ENCODE measurements at regions not wholly inside any gene's neighbourhood (a gene's known extent, or its start where the extent isn't known, plus 50 kb on each side); places are given as distances from the start of the nearest gene placed in this dataset.

GRCh38 chr1:219741011-219741970, 128.4 kb upstream of the ZC3H11B start:
- no peak for DNase-seq (ENCODE audit: low read depth in 2 of 2)
- Histone ChIP-seq H2AFZ (ENCODE audit: low read length) (no peak overlapping the region), H3K4me3 (replicated peaks in 1 of 4; ENCODE audit: control extremely low read depth in 1 of 4, insufficient read depth in 1 of 4, low read depth in 3 of 4, low read length in 4 of 4) (no peak overlapping the region)

GRCh38 chr1:219733511-219734174, 120.7 kb upstream of the ZC3H11B start:
- no peak for DNase-seq (ENCODE audit: low read depth in 2 of 2)
- TF ChIP-seq EZH2 (IDR thresholded peaks at IDR 0.05; ENCODE audit: low read length, missing control alignments) (no peak), CTCF (conservative IDR thresholded peaks at IDR 0.05 in 1 of 2, IDR thresholded peaks at IDR 0.05 in 1 of 2; ENCODE audit: low read depth in 1 of 2, low read length in 2 of 2) (no peak)
- Histone ChIP-seq H3K27me3 (ENCODE audit: control insufficient read depth, insufficient read depth, low read length) (no peaks in the 10 kb centered on the region), H2AFZ (ENCODE audit: low read length) (no peak overlapping the region), H3K79me2 (ENCODE audit: control insufficient read depth, insufficient read depth, low read length) (no peaks in the 10 kb centered on the region), H4K20me1 (ENCODE audit: control insufficient read depth, extremely low read depth, insufficient read depth, low read length) (no peaks in the 10 kb centered on the region), H3K9ac (ENCODE audit: insufficient read depth, low read length) (no peak overlapping the region), H3K36me3 (ENCODE audit: control insufficient read depth, insufficient read depth, low read length) (no peaks in the 10 kb centered on the region), H3K4me3 (replicated peaks in 1 of 4; ENCODE audit: control extremely low read depth in 1 of 4, insufficient read depth in 1 of 4, low read depth in 3 of 4, low read length in 4 of 4) (no peak overlapping the region), H3K4me2 (ENCODE audit: extremely low read depth, insufficient read depth, low read length) (no peak overlapping the region), H3K27ac (ENCODE audit: insufficient read depth, low read length) (no peak overlapping the region), H3K9me3 (ENCODE audit: control insufficient read depth, insufficient read depth, low read depth, low read length) (no peaks in the 10 kb centered on the region), H3K4me1 (ENCODE audit: control insufficient read depth, extremely low read depth, insufficient read depth, low read length) (no peaks in the 10 kb centered on the region)

More at GRCh38 chr1:219741011-219741970, 128.4 kb upstream of the ZC3H11B start:
- no peaks in the 10 kb centered on the region for H3K79me2 ChIP-seq (ENCODE audit: control insufficient read depth, insufficient read depth, low read length)
- H3K27me3 ChIP-seq (ENCODE audit: control insufficient read depth, insufficient read depth, low read length) = no peaks in the 10 kb centered on the region
- no peak overlapping the region for H3K9ac ChIP-seq (ENCODE audit: insufficient read depth, low read length)
- no peaks in the 10 kb centered on the region for H4K20me1 ChIP-seq (ENCODE audit: control insufficient read depth, extremely low read depth, insufficient read depth, low read length)
- no peaks in the 10 kb centered on the region for H3K9me3 ChIP-seq (ENCODE audit: control insufficient read depth, insufficient read depth, low read depth, low read length)
- no peak overlapping the region for H3K27ac ChIP-seq (ENCODE audit: insufficient read depth, low read length)
- H3K36me3 ChIP-seq (ENCODE audit: control insufficient read depth, insufficient read depth, low read length) = no peaks in the 10 kb centered on the region
- no peaks in the 10 kb centered on the region for H3K4me1 ChIP-seq (ENCODE audit: control insufficient read depth, extremely low read depth, insufficient read depth, low read length)
- TF ChIP-seq EZH2 (IDR thresholded peaks at IDR 0.05; ENCODE audit: low read length, missing control alignments) = no peak
- TF ChIP-seq CTCF (conservative IDR thresholded peaks at IDR 0.05 in 1 of 2, IDR thresholded peaks at IDR 0.05 in 1 of 2; ENCODE audit: low read depth in 1 of 2, low read length in 2 of 2) = no peak
- H3K4me2 ChIP-seq (ENCODE audit: extremely low read depth, insufficient read depth, low read length) = no peak overlapping the region

GRCh38 chr1:219732814-219733491, 120.0 kb upstream of the ZC3H11B start:
- H2AFZ ChIP-seq (ENCODE audit: low read length) = no peak overlapping the region
- no peaks in the 10 kb centered on the region for H3K9me3 ChIP-seq (ENCODE audit: control insufficient read depth, insufficient read depth, low read depth, low read length)
- H3K36me3 ChIP-seq (ENCODE audit: control insufficient read depth, insufficient read depth, low read length) = no peaks in the 10 kb centered on the region
- H3K27me3 ChIP-seq (ENCODE audit: control insufficient read depth, insufficient read depth, low read length) = no peaks in the 10 kb centered on the region
- no peaks in the 10 kb centered on the region for H3K4me1 ChIP-seq (ENCODE audit: control insufficient read depth, extremely low read depth, insufficient read depth, low read length)
- no peak for DNase-seq (ENCODE audit: low read depth in 2 of 2)
- TF ChIP-seq EZH2 (IDR thresholded peaks at IDR 0.05; ENCODE audit: low read length, missing control alignments) (no peak), CTCF (conservative IDR thresholded peaks at IDR 0.05 in 1 of 2, IDR thresholded peaks at IDR 0.05 in 1 of 2; ENCODE audit: low read depth in 1 of 2, low read length in 2 of 2) (no peak)
- no peak overlapping the region for H3K4me3 ChIP-seq (replicated peaks in 1 of 4; ENCODE audit: control extremely low read depth in 1 of 4, insufficient read depth in 1 of 4, low read depth in 3 of 4, low read length in 4 of 4)
- H3K27ac ChIP-seq (ENCODE audit: insufficient read depth, low read length) = no peak overlapping the region
- H4K20me1 ChIP-seq (ENCODE audit: control insufficient read depth, extremely low read depth, insufficient read depth, low read length) = no peaks in the 10 kb centered on the region
- no peak overlapping the region for H3K4me2 ChIP-seq (ENCODE audit: extremely low read depth, insufficient read depth, low read length)
- H3K9ac ChIP-seq (ENCODE audit: insufficient read depth, low read length) = no peak overlapping the region
- no peaks in the 10 kb centered on the region for H3K79me2 ChIP-seq (ENCODE audit: control insufficient read depth, insufficient read depth, low read length)
